GM23248 (cell line): ENCODE measurements at regions not wholly inside any gene's neighbourhood (a gene's known extent, or its start where the extent isn't known, plus 50 kb on each side); places are given as distances from the start of the nearest gene placed in this dataset.

Experiments
- EZH2 ChIP-seq: fragments of 200-600 bp; sonication (generic); IDR thresholded peaks from 2 replicates; pipeline ENCODE4 v1.6.1; 2018; ENCODE audit warnings: antibody characterized with exemption, mild to moderate bottlenecking; ENCODE audit not compliant: insufficient read depth, poor library complexity, severe bottlenecking
- EZH2phosphoT487 ChIP-seq: fragments of 200-600 bp; sonication (generic); IDR thresholded peaks from 2 replicates; pipeline ENCODE4 v1.6.1; 2018; ENCODE audit warnings: antibody characterized with exemption, moderate library complexity, mild to moderate bottlenecking, low read depth; ENCODE audit not compliant: insufficient read depth

- TF ChIP-seq EZH2phosphoT487 (no peak), EZH2 (no peak)
These were observed 119.4 kb upstream of the ADCY1 start for GRCh38 chr7:45454771-45455170.
